ENCODE measurements at regions not wholly inside any gene's neighbourhood (a gene's known extent, or its start where the extent isn't known, plus 50 kb on each side); places are given as distances from the start of the nearest gene placed in this dataset.
"Not testable (repeated sequence)": the region's sequence is repeated elsewhere in the genome, so short reads cannot be mapped to it uniquely, and the experiment has no call there.

- TF ChIP-seq CTCF (conservative IDR thresholded peaks at IDR 0.05) (no peak), ZFX (IDR thresholded peaks at IDR 0.05) (no peak)
- no peak overlapping the region for H3K27ac ChIP-seq
Observed at GRCh38 chr4:38415682-38416081, 248.3 kb upstream of the KLF3 start.

- TF ChIP-seq CTCF (conservative IDR thresholded peaks at IDR 0.05) (no peak), ZFX (IDR thresholded peaks at IDR 0.05) (no peak)
- no peak overlapping the region for H3K27ac ChIP-seq
Observed at GRCh38 chr4:38416450-38417014, 247.5 kb upstream of the KLF3 start.

DNA sequence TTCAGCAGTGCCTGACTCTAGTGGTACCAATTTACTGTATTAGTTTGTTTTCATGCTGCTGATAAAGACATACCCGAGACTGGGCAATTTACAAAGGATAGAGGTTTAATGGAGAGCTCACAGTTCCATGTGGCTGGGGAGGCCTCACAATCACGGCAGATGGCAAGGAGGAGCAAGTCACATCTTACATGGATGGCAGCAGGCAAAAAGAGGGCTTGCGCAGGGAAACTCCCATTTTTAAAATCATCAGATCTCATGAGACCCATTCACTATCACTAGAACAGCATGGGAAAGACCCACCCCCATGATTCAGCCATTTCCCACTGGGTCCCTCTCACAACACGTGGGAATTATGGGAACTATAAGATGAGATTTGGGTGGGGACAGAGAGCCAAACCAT is 243.7 kb upstream of the KLF3 start:
- not testable (repeated sequence) for H3K27ac ChIP-seq

DNA sequence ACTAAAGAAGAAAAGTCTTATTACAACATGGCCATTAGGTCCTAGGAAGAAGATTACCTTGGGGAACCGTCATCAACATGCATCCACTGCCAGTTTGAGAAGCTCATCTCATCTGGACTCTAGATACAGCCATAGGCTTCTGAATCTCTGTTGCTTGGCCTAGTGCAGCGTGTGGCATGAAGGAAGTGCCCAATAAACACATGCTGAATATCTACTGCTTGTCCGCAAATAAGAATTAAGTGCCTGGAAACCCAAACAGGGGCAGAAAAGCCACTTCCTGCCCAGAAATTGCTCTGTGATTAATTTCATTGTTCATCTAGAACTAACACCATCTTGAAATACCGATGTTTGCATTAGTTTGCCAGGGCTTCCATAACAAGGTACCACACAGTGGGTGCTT is 241.1 kb upstream of the KLF3 start:
- TF ChIP-seq ZFX (IDR thresholded peaks at IDR 0.05): no peak
- TF ChIP-seq CTCF (conservative IDR thresholded peaks at IDR 0.05): no peak
- H3K27ac ChIP-seq: no peak overlapping the region

DNA sequence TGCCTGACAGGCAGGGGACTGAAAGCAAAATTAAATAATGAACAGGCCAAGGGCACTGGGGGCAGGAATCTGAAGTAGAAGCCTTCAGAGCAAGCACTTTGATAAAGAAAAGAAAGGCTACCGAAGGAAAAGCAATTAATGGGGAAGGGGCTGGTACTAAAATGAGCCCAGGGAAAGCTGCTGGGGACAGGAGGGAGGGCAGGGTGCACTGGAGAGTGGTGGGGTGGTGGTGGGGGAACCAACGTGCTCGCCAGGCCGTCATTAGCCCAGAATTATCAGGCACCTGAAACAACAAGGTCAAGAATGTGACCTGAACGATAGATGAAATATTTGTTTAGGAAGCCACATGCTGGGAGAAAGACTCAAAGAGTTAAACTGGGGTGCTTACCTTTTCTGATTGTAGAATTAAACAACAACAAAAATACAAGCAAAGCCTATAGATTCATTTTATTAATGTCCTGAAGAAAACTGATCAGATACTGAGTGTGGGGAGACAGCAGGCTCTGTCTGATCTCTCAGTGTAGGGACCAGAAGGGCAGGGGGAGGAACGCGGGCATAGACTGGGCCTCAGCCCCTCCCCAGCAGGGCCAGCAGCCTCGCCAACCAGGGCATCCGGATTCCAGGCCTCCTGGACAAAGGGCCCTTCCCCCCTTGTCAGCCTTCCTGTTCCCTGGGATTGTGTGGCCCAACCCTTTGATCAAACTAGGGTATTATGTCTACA is 239.7 kb upstream of the KLF3 start:
- H3K27ac ChIP-seq: no peak overlapping the region
- TF ChIP-seq ZFX (IDR thresholded peaks at IDR 0.05) (no peak), CTCF (conservative IDR thresholded peaks at IDR 0.05) (no peak)

DNA sequence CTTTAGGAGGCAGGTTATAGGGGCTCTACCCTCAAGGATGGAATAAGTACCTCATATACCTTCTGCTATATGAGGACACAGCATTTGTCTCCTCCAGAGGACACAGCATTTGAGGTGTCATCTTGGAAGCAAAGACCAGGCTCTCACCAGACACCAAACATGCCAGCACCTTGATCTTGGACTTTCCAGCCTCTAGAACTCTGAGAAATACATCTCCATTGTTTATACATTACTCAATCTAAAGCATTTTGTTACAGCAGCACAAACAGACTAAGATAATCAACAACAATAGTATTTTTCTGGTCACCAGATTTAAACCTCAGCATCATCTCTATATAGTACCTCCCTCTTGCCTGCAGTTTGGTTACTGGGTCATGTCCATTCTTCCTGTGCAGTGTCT is 237.5 kb upstream of the KLF3 start:
- no peak overlapping the region for H3K27ac ChIP-seq
- TF ChIP-seq CTCF (conservative IDR thresholded peaks at IDR 0.05) (no peak), ZFX (IDR thresholded peaks at IDR 0.05) (no peak)

DNA sequence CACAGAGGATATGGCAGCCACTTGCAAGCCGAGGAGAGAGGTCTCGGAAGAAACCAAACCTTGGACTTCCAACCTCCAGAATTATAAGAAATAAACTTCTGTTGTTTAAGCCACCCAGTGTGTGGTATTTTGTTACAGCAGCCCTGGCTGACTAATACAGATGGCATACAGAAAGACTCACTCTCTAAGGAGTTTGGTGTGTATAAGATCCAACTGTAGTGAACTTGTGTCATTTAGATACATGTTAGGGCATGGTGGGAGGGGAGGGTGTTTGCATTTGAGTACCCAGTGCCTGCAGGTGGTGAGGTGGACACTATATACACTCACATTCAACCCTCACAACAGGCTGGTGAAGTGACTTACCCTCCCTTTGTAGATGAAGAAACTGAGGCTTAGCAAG is 233.2 kb upstream of the KLF3 start:
- H3K27ac ChIP-seq: no peak overlapping the region
- TF ChIP-seq ZFX (IDR thresholded peaks at IDR 0.05): no peak
- TF ChIP-seq CTCF (conservative IDR thresholded peaks at IDR 0.05): no peak

All from C4-2B (cell line).